A673 (cell line): ENCODE measurements at regions not wholly inside any gene's neighbourhood (a gene's known extent, or its start where the extent isn't known, plus 50 kb on each side); places are given as distances from the start of the nearest gene placed in this dataset.

Source experiments
- CTCF ChIP-seq: fragments of 300-800, 200-600 bp; sonication (generic); conservative IDR thresholded peaks from 2 replicates; pipeline ENCODE4 v1.5.1; 2017; ENCODE audit warnings: low read depth, mild to moderate bottlenecking, antibody characterized with exemption, low read length, moderate library complexity, mixed read lengths
- EZH2 ChIP-seq: fragments of 200-600 bp; sonication (generic); IDR thresholded peaks from 2 replicates; pipeline ENCODE4 v1.6.1; 2017; ENCODE audit warnings: borderline replicate concordance, low read depth, mild to moderate bottlenecking, mixed read lengths, antibody characterized with exemption, low read length; ENCODE audit not compliant: poor library complexity, severe bottlenecking

GRCh38 chr13:61664801-61665705 is 249.4 kb upstream of the PCDH20 start:
- no peak for TF ChIP-seq CTCF
- no peak for TF ChIP-seq EZH2
